ENCODE measurements at regions not wholly inside any gene's neighbourhood (a gene's known extent, or its start where the extent isn't known, plus 50 kb on each side); places are given as distances from the start of the nearest gene placed in this dataset.
"Not testable (repeated sequence)": the region's sequence is repeated elsewhere in the genome, so short reads cannot be mapped to it uniquely, and the experiment has no call there.

DNA sequence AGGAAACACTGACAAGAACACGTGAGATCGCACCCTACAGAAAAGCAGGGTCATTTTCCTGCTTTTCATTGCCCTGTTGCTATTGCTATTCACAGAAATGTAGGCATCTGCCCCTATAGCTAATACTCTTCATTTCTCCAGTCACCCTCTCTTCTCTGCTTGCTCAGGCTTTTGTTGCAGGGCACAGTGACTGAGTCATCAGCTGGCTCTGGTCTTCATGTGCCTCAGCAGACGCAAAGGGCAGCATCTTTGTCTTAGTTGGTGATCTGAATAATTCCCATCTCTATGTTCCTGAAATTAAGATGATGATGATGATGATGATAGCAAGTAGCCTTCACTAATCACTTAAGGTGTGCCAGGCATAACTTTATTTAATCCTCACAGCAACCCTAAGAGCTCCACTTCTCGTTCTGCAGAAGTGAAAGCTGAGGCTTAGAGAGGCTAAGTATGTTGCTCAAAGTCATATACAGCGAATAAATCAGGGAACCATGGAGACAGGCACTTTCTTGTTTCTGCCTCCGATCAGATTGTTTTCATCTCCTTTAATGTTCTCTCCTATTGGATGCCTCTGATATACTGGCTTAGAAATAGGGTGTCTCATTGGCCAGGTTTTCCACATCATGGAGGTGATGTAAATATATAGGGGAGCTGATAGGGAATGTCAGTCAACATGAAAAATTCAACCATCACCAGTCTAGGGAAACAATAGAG, 133.0 kb upstream of the STK32A start:
- Histone ChIP-seq H3K4me1 (ENCODE audit: control insufficient read depth in 3 of 3, insufficient read depth in 2 of 3, low read depth in 1 of 3, low read length in 2 of 3) (no peaks in the 10 kb centered on the region), H3K36me3 (ENCODE audit: control insufficient read depth in 3 of 3, insufficient read depth in 2 of 3, low read depth in 1 of 3, low read length in 3 of 3) (no peaks in the 10 kb centered on the region), H3K27ac (ENCODE audit: low read depth in 1 of 3, low read length in 2 of 3) (no peak overlapping the region), H3K27me3 (ENCODE audit: control insufficient read depth in 3 of 3, insufficient read depth in 3 of 3, low read length in 3 of 3) (no peaks in the 10 kb centered on the region), H3K4me3 (ENCODE audit: low read depth in 1 of 3, low read length in 3 of 3) (no peak overlapping the region), H3K9me3 (ENCODE audit: control insufficient read depth in 2 of 2, insufficient read depth in 1 of 2, low read depth in 1 of 2, low read length in 1 of 2) (no peaks in the 10 kb centered on the region)
- DNase-seq (no peak), FAIRE-seq (no peak)
- WGBS, 3 donors: 71 to 77% (median 74%) methylated on average over 6 of the region's 6 CpGs

- FAIRE-seq (no peak), DNase-seq (no peak)
- Histone ChIP-seq H3K4me1 (ENCODE audit: control insufficient read depth in 3 of 3, insufficient read depth in 2 of 3, low read depth in 1 of 3, low read length in 2 of 3) (no peaks in the 10 kb centered on the region), H3K36me3 (ENCODE audit: control insufficient read depth in 3 of 3, insufficient read depth in 2 of 3, low read depth in 1 of 3, low read length in 3 of 3) (no peaks in the 10 kb centered on the region), H3K4me3 (ENCODE audit: low read depth in 1 of 3, low read length in 3 of 3) (no peak overlapping the region), H3K27ac (ENCODE audit: low read depth in 1 of 3, low read length in 2 of 3) (no peak overlapping the region), H3K9me3 (ENCODE audit: control insufficient read depth in 2 of 2, insufficient read depth in 1 of 2, low read depth in 1 of 2, low read length in 1 of 2) (no peaks in the 10 kb centered on the region), H3K27me3 (ENCODE audit: control insufficient read depth in 3 of 3, insufficient read depth in 3 of 3, low read length in 3 of 3) (no peaks in the 10 kb centered on the region)
- WGBS, 3 donors: 49 to 65% (median 55%) methylated on average over 1 of the region's 1 CpG
Measured at GRCh38 chr5:147112899-147113298, 121.9 kb upstream of the STK32A start.

- Histone ChIP-seq H3K27me3 (ENCODE audit: control insufficient read depth in 3 of 3, insufficient read depth in 3 of 3, low read length in 3 of 3) (no peaks in the 10 kb centered on the region), H3K4me3 (ENCODE audit: low read depth in 1 of 3, low read length in 3 of 3) (no peak overlapping the region), H3K27ac (ENCODE audit: low read depth in 1 of 3, low read length in 2 of 3) (no peak overlapping the region), H3K36me3 (ENCODE audit: control insufficient read depth in 3 of 3, insufficient read depth in 2 of 3, low read depth in 1 of 3, low read length in 3 of 3) (no peaks in the 10 kb centered on the region), H3K9me3 (ENCODE audit: control insufficient read depth in 2 of 2, insufficient read depth in 1 of 2, low read depth in 1 of 2, low read length in 1 of 2) (no peaks in the 10 kb centered on the region), H3K4me1 (ENCODE audit: control insufficient read depth in 3 of 3, insufficient read depth in 2 of 3, low read depth in 1 of 3, low read length in 2 of 3) (no peaks in the 10 kb centered on the region)
- no peak for FAIRE-seq
- WGBS, 3 donors: 62 to 88% (median 81%) methylated on average over 2 of the region's 2 CpGs
- DNase-seq: no peak
Measured at GRCh38 chr5:147113967-147114366, 120.9 kb upstream of the STK32A start.

GRCh38 chr5:147139759-147140158, 95.1 kb upstream of the STK32A start:
- not testable (repeated sequence) for H3K27ac ChIP-seq (ENCODE audit: low read depth in 1 of 3, low read length in 2 of 3); DNase-seq; H3K27me3 ChIP-seq (ENCODE audit: control insufficient read depth in 3 of 3, insufficient read depth in 3 of 3, low read length in 3 of 3); H3K4me3 ChIP-seq (ENCODE audit: low read depth in 1 of 3, low read length in 3 of 3); H3K9me3 ChIP-seq (ENCODE audit: control insufficient read depth in 2 of 2, insufficient read depth in 1 of 2, low read depth in 1 of 2, low read length in 1 of 2); H3K4me1 ChIP-seq (ENCODE audit: control insufficient read depth in 3 of 3, insufficient read depth in 2 of 3, low read depth in 1 of 3, low read length in 2 of 3); FAIRE-seq; H3K36me3 ChIP-seq (ENCODE audit: control insufficient read depth in 3 of 3, insufficient read depth in 2 of 3, low read depth in 1 of 3, low read length in 3 of 3)

DNA sequence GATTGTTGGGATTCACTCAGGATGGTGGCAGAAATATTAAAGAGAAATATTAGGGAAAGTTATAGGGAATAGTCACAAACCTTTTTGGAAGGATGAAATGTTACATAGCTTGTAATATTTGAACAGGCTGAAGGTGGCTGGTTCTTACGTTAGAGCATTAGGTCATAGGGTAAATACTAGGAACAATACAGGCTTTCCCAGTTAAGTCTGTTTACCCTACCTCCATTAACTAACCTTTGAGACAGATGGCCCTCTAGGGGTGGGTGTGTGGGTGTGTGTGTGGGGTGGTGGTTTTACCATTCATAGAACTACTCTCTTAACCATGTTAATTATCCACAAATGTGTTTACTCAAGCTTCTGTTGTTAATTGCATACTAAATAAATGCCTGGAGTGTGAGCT, 94.3 kb upstream of the STK32A start:
- Histone ChIP-seq H3K4me3 (ENCODE audit: low read depth in 1 of 3, low read length in 3 of 3) (no peak overlapping the region), H3K4me1 (ENCODE audit: control insufficient read depth in 3 of 3, insufficient read depth in 2 of 3, low read depth in 1 of 3, low read length in 2 of 3) (no peaks in the 10 kb centered on the region), H3K27ac (ENCODE audit: low read depth in 1 of 3, low read length in 2 of 3) (no peak overlapping the region), H3K9me3 (ENCODE audit: control insufficient read depth in 2 of 2, insufficient read depth in 1 of 2, low read depth in 1 of 2, low read length in 1 of 2) (peaks cover 0 to 4% of the 10 kb centered on the region in 2 donors), H3K27me3 (ENCODE audit: control insufficient read depth in 3 of 3, insufficient read depth in 3 of 3, low read length in 3 of 3) (no peaks in the 10 kb centered on the region), H3K36me3 (ENCODE audit: control insufficient read depth in 3 of 3, insufficient read depth in 2 of 3, low read depth in 1 of 3, low read length in 3 of 3) (no peaks in the 10 kb centered on the region)
- DNase-seq: peak; percentile 33 to 36
- no peak for FAIRE-seq
- 16 to 45% (median 19%) methylated on average over 1 of the region's 1 CpG for WGBS, 3 donors

- not testable (repeated sequence) for H3K36me3 ChIP-seq (ENCODE audit: control insufficient read depth in 3 of 3, insufficient read depth in 2 of 3, low read depth in 1 of 3, low read length in 3 of 3); H3K4me1 ChIP-seq (ENCODE audit: control insufficient read depth in 3 of 3, insufficient read depth in 2 of 3, low read depth in 1 of 3, low read length in 2 of 3); FAIRE-seq; H3K27ac ChIP-seq (ENCODE audit: low read depth in 1 of 3, low read length in 2 of 3); H3K9me3 ChIP-seq (ENCODE audit: control insufficient read depth in 2 of 2, insufficient read depth in 1 of 2, low read depth in 1 of 2, low read length in 1 of 2); DNase-seq; H3K27me3 ChIP-seq (ENCODE audit: control insufficient read depth in 3 of 3, insufficient read depth in 3 of 3, low read length in 3 of 3); H3K4me3 ChIP-seq (ENCODE audit: low read depth in 1 of 3, low read length in 3 of 3)
- WGBS, 3 donors: 40 to 59% (median 43%) methylated on average over 2 of the region's 2 CpGs
Measured at GRCh38 chr5:147141580-147141979, 93.2 kb upstream of the STK32A start.

DNA sequence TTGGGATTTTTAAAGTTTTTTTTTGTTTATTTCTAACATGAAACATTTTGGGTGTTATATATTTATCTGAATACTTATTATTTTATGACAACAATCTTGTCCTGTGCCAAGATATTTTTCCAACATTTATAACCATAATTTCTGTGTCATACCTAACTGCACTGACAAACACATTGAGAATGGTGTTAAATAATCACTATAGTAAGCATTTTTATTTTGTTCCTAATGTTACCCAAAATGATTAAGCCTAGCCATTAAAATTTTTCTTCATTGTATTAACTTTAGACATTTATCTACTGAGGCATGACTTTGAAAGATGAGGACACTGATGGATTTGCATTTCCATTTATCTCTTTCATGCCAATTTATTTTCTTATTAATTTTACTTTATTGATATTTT, 91.6 kb upstream of the STK32A start:
- DNase-seq (no peak), FAIRE-seq (no peak)
- H3K4me1 ChIP-seq (ENCODE audit: control insufficient read depth in 3 of 3, insufficient read depth in 2 of 3, low read depth in 1 of 3, low read length in 2 of 3): no peaks in the 10 kb centered on the region
- H3K27ac ChIP-seq (ENCODE audit: low read depth in 1 of 3, low read length in 2 of 3): no peak overlapping the region
- H3K36me3 ChIP-seq (ENCODE audit: control insufficient read depth in 3 of 3, insufficient read depth in 2 of 3, low read depth in 1 of 3, low read length in 3 of 3): no peaks in the 10 kb centered on the region
- no peaks in the 10 kb centered on the region for H3K27me3 ChIP-seq (ENCODE audit: control insufficient read depth in 3 of 3, insufficient read depth in 3 of 3, low read length in 3 of 3)
- H3K4me3 ChIP-seq (ENCODE audit: low read depth in 1 of 3, low read length in 3 of 3): no peak overlapping the region
- H3K9me3 ChIP-seq (ENCODE audit: control insufficient read depth in 2 of 2, insufficient read depth in 1 of 2, low read depth in 1 of 2, low read length in 1 of 2): peaks cover 0 to 3% of the 10 kb centered on the region in 2 donors

GRCh38 chr5:147145328-147145727, 89.5 kb upstream of the STK32A start:
- Histone ChIP-seq H3K27me3 (ENCODE audit: control insufficient read depth in 3 of 3, insufficient read depth in 3 of 3, low read length in 3 of 3) (no peaks in the 10 kb centered on the region), H3K9me3 (ENCODE audit: control insufficient read depth in 2 of 2, insufficient read depth in 1 of 2, low read depth in 1 of 2, low read length in 1 of 2) (no peaks in the 10 kb centered on the region), H3K36me3 (ENCODE audit: control insufficient read depth in 3 of 3, insufficient read depth in 2 of 3, low read depth in 1 of 3, low read length in 3 of 3) (no peaks in the 10 kb centered on the region), H3K27ac (ENCODE audit: low read depth in 1 of 3, low read length in 2 of 3) (no peak overlapping the region), H3K4me1 (ENCODE audit: control insufficient read depth in 3 of 3, insufficient read depth in 2 of 3, low read depth in 1 of 3, low read length in 2 of 3) (no peaks in the 10 kb centered on the region), H3K4me3 (ENCODE audit: low read depth in 1 of 3, low read length in 3 of 3) (no peak overlapping the region)
- WGBS, 3 donors: 62 to 75% (median 68%) methylated on average over 1 of the region's 1 CpG
- DNase-seq (no peak), FAIRE-seq (no peak)

DNA sequence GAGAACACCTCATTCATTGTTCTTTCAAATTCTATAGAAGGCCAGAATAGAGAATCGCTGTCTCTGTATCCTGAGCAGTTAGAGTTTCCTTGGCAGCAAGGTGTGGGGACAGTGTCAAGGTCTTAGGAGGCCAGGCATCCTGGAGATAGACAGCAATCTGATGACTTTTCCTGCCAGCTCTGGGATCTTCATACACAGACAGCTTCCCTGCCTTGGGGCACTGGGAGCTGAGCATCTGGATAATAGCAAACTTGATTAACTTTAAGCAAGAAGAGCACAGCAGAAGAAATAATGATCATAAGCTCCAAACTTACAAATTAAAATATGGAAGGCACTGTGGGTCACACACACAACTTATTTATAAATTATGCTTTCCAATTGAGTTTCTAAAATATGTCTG, 86.1 kb upstream of the STK32A start:
- FAIRE-seq: no peak
- Histone ChIP-seq H3K4me1 (ENCODE audit: control insufficient read depth in 3 of 3, insufficient read depth in 2 of 3, low read depth in 1 of 3, low read length in 2 of 3) (no peaks in the 10 kb centered on the region), H3K4me3 (ENCODE audit: low read depth in 1 of 3, low read length in 3 of 3) (no peak overlapping the region), H3K27me3 (ENCODE audit: control insufficient read depth in 3 of 3, insufficient read depth in 3 of 3, low read length in 3 of 3) (no peaks in the 10 kb centered on the region), H3K36me3 (ENCODE audit: control insufficient read depth in 3 of 3, insufficient read depth in 2 of 3, low read depth in 1 of 3, low read length in 3 of 3) (no peaks in the 10 kb centered on the region), H3K9me3 (ENCODE audit: control insufficient read depth in 2 of 2, insufficient read depth in 1 of 2, low read depth in 1 of 2, low read length in 1 of 2) (no peaks in the 10 kb centered on the region), H3K27ac (ENCODE audit: low read depth in 1 of 3, low read length in 2 of 3) (no peak overlapping the region)
- DNase-seq: no peak
- 50 to 79% (median 73%) methylated on average over 1 of the region's 1 CpG for WGBS, 3 donors

All from small intestine (tissue), 7 donors.